Aorta (tissue), 5 donors: ENCODE measurements at regions not wholly inside any gene's neighbourhood (a gene's known extent, or its start where the extent isn't known, plus 50 kb on each side); places are given as distances from the start of the nearest gene placed in this dataset.

Experiments used
- ATAC-seq: fragments of 200-7000 bp; cut with Tn5 transposase; one replicate; pipeline ENCODE4 v1.9.1; 2022; ENCODE audit warnings: moderate library complexity; ENCODE audit not compliant: low FRiP score
- DNase-seq, 2 donors: peaks; one replicate each; pipeline ENCODE4 v3.0.0-alpha.2; 2020
- H3K27ac ChIP-seq, 2 donors: one replicate each; pipeline ENCODE4 v1.5.1; 2013; ENCODE audit warnings: low read length in 2 of 2, mild to moderate bottlenecking in 2 of 2, moderate library complexity in 2 of 2, control low read depth in 1 of 2, inconsistent platforms in 1 of 2, low read depth in 1 of 2
- H3K27me3 ChIP-seq, 2 donors: one replicate each; pipeline ENCODE4 v1.6.1; 2013; ENCODE audit warnings: control low read depth in 1 of 2, low read length in 1 of 2, mild to moderate bottlenecking in 1 of 2, moderate library complexity in 1 of 2; ENCODE audit not compliant: insufficient read depth in 2 of 2, control insufficient read depth in 1 of 2
- H3K36me3 ChIP-seq, 2 donors: one replicate each; pipeline ENCODE4 v1.6.1; 2013; ENCODE audit warnings: control low read depth in 1 of 2, low read length in 1 of 2, mild to moderate bottlenecking in 1 of 2; ENCODE audit not compliant: insufficient read depth in 2 of 2, control insufficient read depth in 1 of 2
- H3K4me1 ChIP-seq, 2 donors: one replicate each; pipeline ENCODE4 v1.6.1; 2013; ENCODE audit warnings: low read length in 2 of 2, control low read depth in 1 of 2, mild to moderate bottlenecking in 1 of 2, moderate library complexity in 1 of 2; ENCODE audit not compliant: insufficient read depth in 2 of 2, control insufficient read depth in 1 of 2
- H3K4me3 ChIP-seq, 2 donors: one replicate each; pipeline ENCODE4 v1.5.1; 2013; ENCODE audit warnings: low read length in 2 of 2, control low read depth in 1 of 2, mild to moderate bottlenecking in 1 of 2
- H3K9me3 ChIP-seq: one replicate; pipeline ENCODE4 v1.6.1; 2013; ENCODE audit warnings: mild to moderate bottlenecking, low read length; ENCODE audit not compliant: control insufficient read depth
- WGBS, 2 donors: extraction: QIAGEN DNeasy Blood & Tissue Kit; methylation state at CpG; one replicate each; pipeline ENCODE4 v1.1.7; 2013; 5-methylcytosine and 5-hydroxymethylcytosine counted together
- intact Hi-C, 2 donors: fragments of 100-400 bp; cut with DNase I; formaldehyde crosslinking; loops; one replicate each; pipeline versions ENCODE4 v1.14.2 to v1.15.0; 2022
- donor health status: healthy with polysubstance abuse.
- donor health status: Bipolar disorder and iron deficiency.
- donor health status: DM: no; HTN: no; CAD: no.
- donor health status: DM: no; HTN: no; CAD: no.
- donor health status: DM: yes; HTN: yes; CAD: no.

DNA sequence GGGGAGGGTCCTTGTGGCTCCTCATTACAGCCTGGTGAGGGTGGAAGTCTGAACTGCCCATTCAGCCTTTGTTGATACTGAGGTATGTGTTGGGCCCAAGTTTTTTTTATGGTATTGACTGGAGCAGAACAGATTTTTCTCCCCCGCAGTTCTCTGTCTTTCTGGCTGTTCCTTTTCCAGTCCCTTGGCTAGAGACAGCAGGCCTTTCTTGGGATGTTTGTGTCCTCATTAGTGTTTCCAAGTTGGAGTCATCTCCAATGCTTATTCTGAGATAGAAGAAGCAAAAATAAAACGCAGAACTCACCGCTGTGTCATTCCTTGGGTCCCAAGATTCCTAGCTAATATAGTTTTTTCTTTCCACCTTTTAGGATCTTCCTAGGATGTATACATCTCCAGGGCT, 193.3 kb downstream of the RAMP3 start:
- 90 to 92% methylated on average over 3 of the region's 3 CpGs for WGBS, 2 donors
- ATAC-seq: no peak
- no peak for DNase-seq
- H3K9me3 ChIP-seq: peaks cover 3% of the 10 kb centered on the region
- peaks cover 0 to 3% of the 10 kb centered on the region in 2 donors for H3K27me3 ChIP-seq
- no peak overlapping the region for H3K27ac ChIP-seq
- H3K4me3 ChIP-seq: no peak overlapping the region
- intact Hi-C loops: no loop called here
- no peaks in the 10 kb centered on the region for H3K36me3 ChIP-seq
- H3K4me1 ChIP-seq: no peaks in the 10 kb centered on the region

DNA sequence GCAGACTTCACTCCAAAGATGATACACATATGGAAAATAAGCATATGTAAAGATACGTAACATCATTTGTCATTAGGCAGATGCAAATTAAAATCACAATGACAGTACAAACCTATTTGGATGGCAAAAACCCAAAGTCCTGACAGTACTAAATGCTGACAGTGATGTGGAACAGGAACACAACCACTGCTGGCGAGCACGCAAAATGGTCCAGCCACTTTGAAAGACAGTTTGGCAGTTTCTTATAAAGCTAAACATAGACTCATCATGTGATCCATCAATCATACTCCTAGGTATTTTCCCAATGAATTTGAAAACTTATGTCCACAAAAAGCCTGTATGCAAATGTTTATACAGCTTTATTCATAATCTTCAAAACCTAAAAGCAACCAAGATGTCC, 200.7 kb downstream of the RAMP3 start:
- H3K9me3 ChIP-seq: peaks cover 2% of the 10 kb centered on the region
- ATAC-seq (no peak), DNase-seq (no peak)
- intact Hi-C loops: no loop called here
- H3K27ac ChIP-seq: no peak overlapping the region
- H3K27me3 ChIP-seq: no peaks in the 10 kb centered on the region
- 59 to 62% methylated on average over 3 of the region's 3 CpGs for WGBS, 2 donors
- no peaks in the 10 kb centered on the region for H3K4me1 ChIP-seq
- no peak overlapping the region for H3K4me3 ChIP-seq
- no peaks in the 10 kb centered on the region for H3K36me3 ChIP-seq

DNA sequence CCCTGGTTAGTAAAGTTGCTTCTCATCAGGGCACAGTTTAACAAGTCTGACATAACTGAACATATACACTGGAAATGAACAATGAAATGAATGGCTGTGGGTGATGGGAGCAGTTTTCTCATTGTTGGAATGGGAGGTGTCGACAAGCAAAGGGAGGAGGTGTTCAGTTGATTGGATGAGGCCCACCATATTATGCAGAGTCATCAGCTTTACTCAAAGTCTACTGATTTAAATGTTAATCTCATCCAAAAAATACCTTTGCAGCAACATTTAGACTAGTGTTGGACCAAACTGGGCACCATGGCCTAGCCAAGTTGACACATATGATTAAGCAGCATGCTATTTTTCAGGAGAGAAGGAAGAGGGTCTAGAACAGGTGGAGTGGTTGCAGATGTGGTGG, 201.7 kb downstream of the RAMP3 start:
- Histone ChIP-seq H3K9me3 (peaks cover 2% of the 10 kb centered on the region), H3K4me1 (no peaks in the 10 kb centered on the region), H3K27me3 (no peaks in the 10 kb centered on the region), H3K4me3 (no peak overlapping the region), H3K27ac (no peak overlapping the region), H3K36me3 (no peaks in the 10 kb centered on the region)
- DNase-seq (no peak), ATAC-seq (no peak)
- 83 to 88% methylated on average over 1 of the region's 1 CpG for WGBS, 2 donors
- intact Hi-C loops: no loop called here

DNA sequence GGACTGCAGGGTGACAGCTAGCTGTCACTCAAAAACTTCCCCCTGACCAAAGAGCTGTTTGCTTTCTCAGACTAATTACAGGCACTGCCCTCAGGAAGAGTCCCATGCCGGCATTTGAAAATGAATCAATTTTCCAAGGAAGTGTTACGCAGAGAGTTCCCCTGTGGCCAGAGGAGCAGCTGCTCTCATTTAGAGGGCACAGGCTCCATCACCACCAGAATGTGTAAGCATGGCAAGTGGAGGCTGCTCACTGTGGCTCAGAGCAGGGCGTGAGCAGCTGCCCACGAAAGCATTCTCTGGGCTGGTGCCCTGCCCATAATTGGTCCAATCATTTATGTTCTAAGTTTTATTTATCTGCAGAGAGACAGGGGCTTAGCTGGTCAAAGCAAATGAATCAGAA, 202.2 kb downstream of the RAMP3 start:
- DNase-seq: no peak
- no peaks in the 10 kb centered on the region for H3K4me1 ChIP-seq
- intact Hi-C loops: no loop called here

DNA sequence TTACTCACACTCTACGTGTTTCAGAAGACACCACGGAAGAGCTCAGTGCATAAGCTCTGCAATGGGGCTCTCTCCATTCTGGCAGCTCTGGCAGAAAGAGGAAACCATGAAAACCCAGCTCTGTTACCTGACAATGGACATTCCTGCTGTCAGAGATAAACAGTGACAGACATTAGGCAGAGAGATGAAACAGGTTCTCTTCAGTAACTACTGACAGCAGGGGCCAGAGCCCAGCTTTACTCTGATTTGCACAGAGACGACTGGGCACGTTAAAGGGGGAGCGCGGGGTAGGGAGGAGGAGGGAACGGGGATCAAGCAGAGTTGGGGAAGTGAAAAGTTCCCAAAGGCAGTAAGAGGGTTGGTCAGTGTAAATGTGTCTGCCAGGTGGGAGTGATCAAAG, 206.1 kb downstream of the RAMP3 start:
- no peak for ATAC-seq
- 63% methylated on average over 7 of the region's 7 CpGs for WGBS, 2 donors
- peaks cover 1% of the 10 kb centered on the region for H3K9me3 ChIP-seq
- no peak for DNase-seq
- H3K27me3 ChIP-seq: no peaks in the 10 kb centered on the region
- H3K36me3 ChIP-seq: no peaks in the 10 kb centered on the region
- H3K27ac ChIP-seq: no peak overlapping the region
- intact Hi-C loops: no loop called here
- no peaks in the 10 kb centered on the region for H3K4me1 ChIP-seq
- H3K4me3 ChIP-seq: no peak overlapping the region

More for the DNA sequence above, 202.2 kb downstream of the RAMP3 start:
- WGBS, 2 donors: 79 to 80% methylated on average over 4 of the region's 4 CpGs
- Histone ChIP-seq H3K27me3 (no peaks in the 10 kb centered on the region), H3K27ac (no peak overlapping the region), H3K4me3 (no peak overlapping the region), H3K9me3 (peaks cover 2% of the 10 kb centered on the region), H3K36me3 (no peaks in the 10 kb centered on the region)
- no peak for ATAC-seq

GRCh38 chr7:45365341-45365740, 207.8 kb downstream of the RAMP3 start:
- Histone ChIP-seq H3K9me3 (peaks cover 1% of the 10 kb centered on the region), H3K4me3 (no peak overlapping the region), H3K36me3 (no peaks in the 10 kb centered on the region), H3K27ac (no peak overlapping the region), H3K27me3 (no peaks in the 10 kb centered on the region), H3K4me1 (no peaks in the 10 kb centered on the region)
- DNase-seq: no peak
- 72 to 75% methylated on average over 4 of the region's 4 CpGs for WGBS, 2 donors
- ATAC-seq: no peak
- intact Hi-C loops: no loop called here

DNA sequence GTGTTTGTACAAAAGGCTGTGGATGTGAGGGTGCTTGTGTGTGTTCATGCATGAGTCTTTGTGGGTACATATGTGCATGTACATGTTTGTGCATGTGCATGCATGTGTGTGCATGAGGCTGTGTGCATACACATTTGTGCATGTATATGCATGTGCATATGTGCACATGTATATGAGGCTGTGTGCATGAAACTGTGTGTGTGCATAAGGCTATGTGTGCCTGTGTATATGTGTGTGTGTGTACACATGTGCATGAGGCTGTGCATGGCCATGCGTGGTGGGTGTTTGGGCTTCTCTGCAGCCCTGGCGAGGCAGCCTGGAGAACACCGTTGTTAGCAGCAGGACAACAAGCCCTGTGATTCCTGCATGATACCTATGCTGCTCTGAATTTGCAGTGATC, 207.7 kb upstream of the ADCY1 start:
- Histone ChIP-seq H3K4me3 (no peak overlapping the region), H3K9me3 (peaks cover 1% of the 10 kb centered on the region), H3K27ac (no peak overlapping the region), H3K36me3 (no peaks in the 10 kb centered on the region), H3K4me1 (no peaks in the 10 kb centered on the region), H3K27me3 (no peaks in the 10 kb centered on the region)
- no peak for ATAC-seq
- 73 to 78% methylated on average over 3 of the region's 3 CpGs for WGBS, 2 donors
- no peak for DNase-seq
- intact Hi-C loops: no loop called here

- no peaks in the 10 kb centered on the region for H3K4me1 ChIP-seq
- H3K36me3 ChIP-seq: no peaks in the 10 kb centered on the region
- no peak overlapping the region for H3K4me3 ChIP-seq
- intact Hi-C loops: no loop called here
- WGBS, 2 donors: 46 to 50% methylated on average over 5 of the region's 5 CpGs
- H3K27me3 ChIP-seq: no peaks in the 10 kb centered on the region
- H3K9me3 ChIP-seq: peaks cover 1% of the 10 kb centered on the region
- no peak overlapping the region for H3K27ac ChIP-seq
- ATAC-seq (no peak), DNase-seq (no peak)
Observed at GRCh38 chr7:45367026-45367425, 207.1 kb upstream of the ADCY1 start.

GRCh38 chr7:45368129-45368807, 205.9 kb upstream of the ADCY1 start:
- Histone ChIP-seq H3K27ac (no peak overlapping the region), H3K27me3 (no peaks in the 10 kb centered on the region), H3K4me1 (no peaks in the 10 kb centered on the region), H3K36me3 (no peaks in the 10 kb centered on the region), H3K9me3 (peaks cover 1% of the 10 kb centered on the region), H3K4me3 (no peak overlapping the region)
- ATAC-seq: no peak
- no peak for DNase-seq
- intact Hi-C loops: no loop called here
